PC-9 (cell line): ENCODE measurements at regions not wholly inside any gene's neighbourhood (a gene's known extent, or its start where the extent isn't known, plus 50 kb on each side); places are given as distances from the start of the nearest gene placed in this dataset.

Source experiments
- BruUV-seq: library from RNA; stranded (reverse); fragments of 400-500 nt; replicated peaks from 2 replicates; lab custom pipeline; 2021; lab: Mats Ljungman, UMichigan
- CTCF ChIA-PET: fragments of 300-600 bp; sonication (Branson Sonifier 250); formaldehyde crosslinking; loops from one replicate; lab custom pipeline; 2022; ENCODE audit warnings: antibody characterized with exemption; lab: Charles Lee
- POLR2A ChIA-PET: fragments of 300-600 bp; sonication (Branson Sonifier 250); formaldehyde crosslinking; loops from one replicate; lab custom pipeline; 2022; ENCODE audit warnings: antibody characterized with exemption; ENCODE audit not compliant: unreplicated experiment; lab: Charles Lee
- DNase-seq, 2 experiments: peaks; one replicate each; pipeline versions ENCODE4 v3.0.0 to v3.0.0-alpha.2; 2015 to 2022; ENCODE audit warnings: mixed read lengths in 1 of 2
- H2AFZ ChIP-seq: fragments of 200-600 bp; sonication (generic); 2 replicates; pipeline ENCODE4 v1.8.1; 2017; ENCODE audit warnings: antibody characterized with exemption
- H3F3A ChIP-seq: fragments of 200-600 bp; sonication (generic); 2 replicates; pipeline ENCODE4 v1.8.1; 2017; ENCODE audit warnings: antibody characterized with exemption, mild to moderate bottlenecking, low read depth; ENCODE audit not compliant: insufficient read depth
- H3K27ac ChIP-seq: fragments of 200-600 bp; sonication (generic); 2 replicates; pipeline ENCODE4 v1.6.1; 2016; ENCODE audit warnings: mixed run types
- H3K27me3 ChIP-seq: fragments of 200-600 bp; sonication (generic); 2 replicates; pipeline ENCODE4 v1.6.1; 2016; ENCODE audit warnings: low read depth, mixed run types; ENCODE audit not compliant: insufficient read depth
- H3K36me3 ChIP-seq: fragments of 200-600 bp; sonication (generic); 2 replicates; pipeline ENCODE4 v1.6.1; 2016; ENCODE audit warnings: low read depth, mixed run types
- H3K4me1 ChIP-seq: fragments of 200-600 bp; sonication (generic); replicated peaks from 2 replicates; pipeline ENCODE4 v1.6.1; 2016; ENCODE audit warnings: mixed run types; ENCODE audit not compliant: insufficient read depth
- H3K4me2 ChIP-seq: fragments of 200-600 bp; sonication (generic); 2 replicates; pipeline ENCODE4 v1.6.1; 2017; ENCODE audit warnings: mixed run types
- H3K4me3 ChIP-seq: fragments of 200-600 bp; sonication (generic); 2 replicates; pipeline ENCODE4 v1.6.1; 2016; ENCODE audit warnings: mixed run types
- H3K79me2 ChIP-seq: fragments of 200-600 bp; sonication (generic); 2 replicates; pipeline ENCODE4 v1.6.1; 2017; ENCODE audit warnings: low read depth, mixed run types
- H3K9me2 ChIP-seq: fragments of 200-600 bp; sonication (generic); 2 replicates; pipeline ENCODE4 v1.8.1; 2017; ENCODE audit warnings: mild to moderate bottlenecking; ENCODE audit not compliant: insufficient read depth
- H3K9me3 ChIP-seq: fragments of 200-600 bp; sonication (generic); 2 replicates; pipeline ENCODE4 v1.8.1; 2016; ENCODE audit warnings: low read depth; ENCODE audit not compliant: insufficient read depth
- H4K20me1 ChIP-seq: fragments of 200-600 bp; sonication (generic); 2 replicates; pipeline ENCODE4 v1.8.1; 2017; ENCODE audit not compliant: insufficient read depth
- EZH2 ChIP-seq: fragments of 200-600 bp; sonication (generic); IDR thresholded peaks from 2 replicates; pipeline ENCODE4 v1.8.0; 2017; ENCODE audit warnings: antibody characterized with exemption, low read depth
- intact Hi-C: fragments of 100-400 bp; cut with micrococcal nuclease; formaldehyde crosslinking; loops from one replicate; pipeline ENCODE4 v1.10.0; 2022; ENCODE audit not compliant: unreplicated experiment
- TF ChIP-seq, protein P1 (sequence below): fragments of 200-600 bp; sonication (generic); conservative IDR thresholded peaks from 2 replicates; pipeline ENCODE4 v1.6.1; 2017; ENCODE audit warnings: mixed run types, antibody characterized with exemption, mild to moderate bottlenecking, moderate library complexity

GRCh38 chr14:94977016-94977415, 180.3 kb downstream of the DICER1 start:
- H3K4me2 ChIP-seq: no peak overlapping the region
- no peak for DNase-seq
- H2AFZ ChIP-seq: no peak overlapping the region
- H3K4me3 ChIP-seq: no peak overlapping the region
- H3K4me1 ChIP-seq: no peaks in the 10 kb centered on the region
- H4K20me1 ChIP-seq: no peaks in the 10 kb centered on the region
- no peaks in the 10 kb centered on the region for H3K79me2 ChIP-seq
- no peaks in the 10 kb centered on the region for H3K9me2 ChIP-seq
- H3F3A ChIP-seq: no peaks in the 10 kb centered on the region
- intact Hi-C loops: no loop called here
- CTCF ChIA-PET: no interaction called here
- no peak overlapping the region for H3K27ac ChIP-seq
- peaks cover 41% of the 10 kb centered on the region; the same call in 1 of the 2 replicates for H3K27me3 ChIP-seq
- no peaks in the 10 kb centered on the region for H3K36me3 ChIP-seq
- H3K9me3 ChIP-seq: no peaks in the 10 kb centered on the region
- POLR2A ChIA-PET: no interaction called here
- BruUV-seq: no TSS peak
- TF ChIP-seq, protein P1, sequence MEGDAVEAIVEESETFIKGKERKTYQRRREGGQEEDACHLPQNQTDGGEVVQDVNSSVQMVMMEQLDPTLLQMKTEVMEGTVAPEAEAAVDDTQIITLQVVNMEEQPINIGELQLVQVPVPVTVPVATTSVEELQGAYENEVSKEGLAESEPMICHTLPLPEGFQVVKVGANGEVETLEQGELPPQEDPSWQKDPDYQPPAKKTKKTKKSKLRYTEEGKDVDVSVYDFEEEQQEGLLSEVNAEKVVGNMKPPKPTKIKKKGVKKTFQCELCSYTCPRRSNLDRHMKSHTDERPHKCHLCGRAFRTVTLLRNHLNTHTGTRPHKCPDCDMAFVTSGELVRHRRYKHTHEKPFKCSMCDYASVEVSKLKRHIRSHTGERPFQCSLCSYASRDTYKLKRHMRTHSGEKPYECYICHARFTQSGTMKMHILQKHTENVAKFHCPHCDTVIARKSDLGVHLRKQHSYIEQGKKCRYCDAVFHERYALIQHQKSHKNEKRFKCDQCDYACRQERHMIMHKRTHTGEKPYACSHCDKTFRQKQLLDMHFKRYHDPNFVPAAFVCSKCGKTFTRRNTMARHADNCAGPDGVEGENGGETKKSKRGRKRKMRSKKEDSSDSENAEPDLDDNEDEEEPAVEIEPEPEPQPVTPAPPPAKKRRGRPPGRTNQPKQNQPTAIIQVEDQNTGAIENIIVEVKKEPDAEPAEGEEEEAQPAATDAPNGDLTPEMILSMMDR: no peak
- no peak for TF ChIP-seq EZH2

GRCh38 chr14:94975366-94975765, 182.0 kb downstream of the DICER1 start:
- intact Hi-C loops: no loop called here
- DNase-seq: no peak
- Histone ChIP-seq H3K4me1 (no peaks in the 10 kb centered on the region), H3K27me3 (peaks cover 51% of the 10 kb centered on the region), H2AFZ (no peak overlapping the region), H4K20me1 (no peaks in the 10 kb centered on the region), H3K9me3 (no peaks in the 10 kb centered on the region), H3K9me2 (no peaks in the 10 kb centered on the region), H3K27ac (no peak overlapping the region), H3K36me3 (no peaks in the 10 kb centered on the region), H3K79me2 (no peaks in the 10 kb centered on the region), H3K4me2 (no peak overlapping the region), H3K4me3 (no peak overlapping the region), H3F3A (no peaks in the 10 kb centered on the region)
- ChIA-PET POLR2A (no interaction called here), CTCF (no interaction called here)
- no TSS peak for BruUV-seq
- TF ChIP-seq, protein P1: no peak
- no peak for TF ChIP-seq EZH2

GRCh38 chr14:94974893-94975292, 182.4 kb downstream of the DICER1 start:
- intact Hi-C loops: no loop called here
- no peak overlapping the region for H3K4me3 ChIP-seq

More at GRCh38 chr14:94974893-94975292, 182.4 kb downstream of the DICER1 start:
- H3K27me3 ChIP-seq: peaks cover 49% of the 10 kb centered on the region
- no peaks in the 10 kb centered on the region for H3F3A ChIP-seq
- TF ChIP-seq, protein P1: no peak
- no peak for TF ChIP-seq EZH2
- no TSS peak for BruUV-seq
- no peaks in the 10 kb centered on the region for H4K20me1 ChIP-seq
- no peaks in the 10 kb centered on the region for H3K9me2 ChIP-seq
- H3K36me3 ChIP-seq: no peaks in the 10 kb centered on the region
- H2AFZ ChIP-seq: no peak overlapping the region
- no peaks in the 10 kb centered on the region for H3K79me2 ChIP-seq
- CTCF ChIA-PET: no interaction called here
- H3K4me1 ChIP-seq: no peaks in the 10 kb centered on the region
- no peak overlapping the region for H3K4me2 ChIP-seq
- no peak overlapping the region for H3K27ac ChIP-seq
- H3K9me3 ChIP-seq: no peaks in the 10 kb centered on the region
- POLR2A ChIA-PET: no interaction called here
- DNase-seq: no peak
